H1 (cell line): ENCODE measurements at regions not wholly inside any gene's neighbourhood (a gene's known extent, or its start where the extent isn't known, plus 50 kb on each side); places are given as distances from the start of the nearest gene placed in this dataset.

Experiments
- CEBPB ChIP-seq: IDR thresholded peaks from 2 replicates; pipeline ENCODE4 v1.6.1; 2012; ENCODE audit warnings: low read depth, low read length
- JUND ChIP-seq: IDR thresholded peaks from 2 replicates; pipeline ENCODE4 v1.6.1; 2011; ENCODE audit warnings: mild to moderate bottlenecking, improper control_type of control experiment, low read length
- PHF8 ChIP-seq: fragments of 200-600 bp; sonication (generic); conservative IDR thresholded peaks from 2 replicates; pipeline ENCODE4 v1.7.1; 2012; ENCODE audit warnings: low read depth, mild to moderate bottlenecking, inconsistent platforms, low read length, moderate library complexity
- POLR2AphosphoS5 ChIP-seq: IDR thresholded peaks from 2 replicates; pipeline ENCODE4 v1.6.1; 2011; ENCODE audit warnings: low read depth, low read length
- RFX5 ChIP-seq: IDR thresholded peaks from 2 replicates; pipeline ENCODE4 v1.6.1; 2011; ENCODE audit warnings: low read depth, low read length, improper control_type of control experiment, borderline replicate concordance
- RNF2 ChIP-seq: fragments of 200-900, 300-1000 bp; sonication (generic); IDR thresholded peaks from 2 replicates; pipeline ENCODE4 v1.7.1; 2016; ENCODE audit warnings: borderline replicate concordance, low read depth, mild to moderate bottlenecking, antibody characterized with exemption, low read length; ENCODE audit not compliant: poor library complexity, severe bottlenecking; ENCODE audit errors: missing control alignments
- TBP ChIP-seq: IDR thresholded peaks from 2 replicates; pipeline ENCODE4 v1.6.1; 2011; ENCODE audit warnings: low read depth, low read length, improper control_type of control experiment
- YY1 ChIP-seq: IDR thresholded peaks from 2 replicates; pipeline ENCODE4 v1.6.1; 2011; ENCODE audit warnings: low read depth, mild to moderate bottlenecking, low read length
- TF ChIP-seq, protein P1 (sequence below): fragments of 300-600 bp; sonication (generic); IDR thresholded peaks from 2 replicates; pipeline ENCODE4 v1.7.1; 2012; ENCODE audit warnings: low read length, moderate library complexity, mild to moderate bottlenecking, inconsistent platforms; ENCODE audit not compliant: insufficient replicate concordance

DNA sequence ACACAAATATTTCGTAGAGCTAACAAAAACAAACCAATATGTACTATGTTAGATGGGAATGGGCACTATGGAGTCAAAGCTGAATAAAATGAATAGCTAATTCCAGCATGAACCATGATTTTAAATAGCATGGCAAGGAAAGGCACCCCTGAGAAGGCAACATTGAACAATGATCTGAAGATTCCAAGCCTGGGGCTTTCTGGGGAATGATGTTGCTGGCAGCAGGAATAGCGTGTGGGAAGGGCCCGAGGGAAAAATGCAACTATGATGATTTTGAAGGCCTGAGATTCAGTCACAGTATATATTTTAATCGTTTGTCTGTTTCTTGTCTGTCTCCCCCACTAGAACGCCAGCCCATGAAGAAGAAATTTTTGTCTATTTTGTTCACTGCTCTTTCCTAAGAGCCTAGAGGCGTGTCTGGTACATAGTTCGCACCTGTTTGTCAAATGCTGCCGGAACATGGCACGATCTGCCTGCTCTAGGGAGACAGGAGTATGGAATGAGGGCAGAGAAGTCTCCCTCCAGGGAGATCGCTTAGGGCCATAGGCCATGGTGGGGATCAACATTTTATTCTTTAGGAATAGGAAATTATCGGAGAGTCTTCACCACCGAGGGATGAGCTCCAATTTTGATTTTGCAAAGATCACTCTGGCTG lies 84.8 kb upstream of the EYA2 start (continued):
- TF ChIP-seq, protein P1, sequence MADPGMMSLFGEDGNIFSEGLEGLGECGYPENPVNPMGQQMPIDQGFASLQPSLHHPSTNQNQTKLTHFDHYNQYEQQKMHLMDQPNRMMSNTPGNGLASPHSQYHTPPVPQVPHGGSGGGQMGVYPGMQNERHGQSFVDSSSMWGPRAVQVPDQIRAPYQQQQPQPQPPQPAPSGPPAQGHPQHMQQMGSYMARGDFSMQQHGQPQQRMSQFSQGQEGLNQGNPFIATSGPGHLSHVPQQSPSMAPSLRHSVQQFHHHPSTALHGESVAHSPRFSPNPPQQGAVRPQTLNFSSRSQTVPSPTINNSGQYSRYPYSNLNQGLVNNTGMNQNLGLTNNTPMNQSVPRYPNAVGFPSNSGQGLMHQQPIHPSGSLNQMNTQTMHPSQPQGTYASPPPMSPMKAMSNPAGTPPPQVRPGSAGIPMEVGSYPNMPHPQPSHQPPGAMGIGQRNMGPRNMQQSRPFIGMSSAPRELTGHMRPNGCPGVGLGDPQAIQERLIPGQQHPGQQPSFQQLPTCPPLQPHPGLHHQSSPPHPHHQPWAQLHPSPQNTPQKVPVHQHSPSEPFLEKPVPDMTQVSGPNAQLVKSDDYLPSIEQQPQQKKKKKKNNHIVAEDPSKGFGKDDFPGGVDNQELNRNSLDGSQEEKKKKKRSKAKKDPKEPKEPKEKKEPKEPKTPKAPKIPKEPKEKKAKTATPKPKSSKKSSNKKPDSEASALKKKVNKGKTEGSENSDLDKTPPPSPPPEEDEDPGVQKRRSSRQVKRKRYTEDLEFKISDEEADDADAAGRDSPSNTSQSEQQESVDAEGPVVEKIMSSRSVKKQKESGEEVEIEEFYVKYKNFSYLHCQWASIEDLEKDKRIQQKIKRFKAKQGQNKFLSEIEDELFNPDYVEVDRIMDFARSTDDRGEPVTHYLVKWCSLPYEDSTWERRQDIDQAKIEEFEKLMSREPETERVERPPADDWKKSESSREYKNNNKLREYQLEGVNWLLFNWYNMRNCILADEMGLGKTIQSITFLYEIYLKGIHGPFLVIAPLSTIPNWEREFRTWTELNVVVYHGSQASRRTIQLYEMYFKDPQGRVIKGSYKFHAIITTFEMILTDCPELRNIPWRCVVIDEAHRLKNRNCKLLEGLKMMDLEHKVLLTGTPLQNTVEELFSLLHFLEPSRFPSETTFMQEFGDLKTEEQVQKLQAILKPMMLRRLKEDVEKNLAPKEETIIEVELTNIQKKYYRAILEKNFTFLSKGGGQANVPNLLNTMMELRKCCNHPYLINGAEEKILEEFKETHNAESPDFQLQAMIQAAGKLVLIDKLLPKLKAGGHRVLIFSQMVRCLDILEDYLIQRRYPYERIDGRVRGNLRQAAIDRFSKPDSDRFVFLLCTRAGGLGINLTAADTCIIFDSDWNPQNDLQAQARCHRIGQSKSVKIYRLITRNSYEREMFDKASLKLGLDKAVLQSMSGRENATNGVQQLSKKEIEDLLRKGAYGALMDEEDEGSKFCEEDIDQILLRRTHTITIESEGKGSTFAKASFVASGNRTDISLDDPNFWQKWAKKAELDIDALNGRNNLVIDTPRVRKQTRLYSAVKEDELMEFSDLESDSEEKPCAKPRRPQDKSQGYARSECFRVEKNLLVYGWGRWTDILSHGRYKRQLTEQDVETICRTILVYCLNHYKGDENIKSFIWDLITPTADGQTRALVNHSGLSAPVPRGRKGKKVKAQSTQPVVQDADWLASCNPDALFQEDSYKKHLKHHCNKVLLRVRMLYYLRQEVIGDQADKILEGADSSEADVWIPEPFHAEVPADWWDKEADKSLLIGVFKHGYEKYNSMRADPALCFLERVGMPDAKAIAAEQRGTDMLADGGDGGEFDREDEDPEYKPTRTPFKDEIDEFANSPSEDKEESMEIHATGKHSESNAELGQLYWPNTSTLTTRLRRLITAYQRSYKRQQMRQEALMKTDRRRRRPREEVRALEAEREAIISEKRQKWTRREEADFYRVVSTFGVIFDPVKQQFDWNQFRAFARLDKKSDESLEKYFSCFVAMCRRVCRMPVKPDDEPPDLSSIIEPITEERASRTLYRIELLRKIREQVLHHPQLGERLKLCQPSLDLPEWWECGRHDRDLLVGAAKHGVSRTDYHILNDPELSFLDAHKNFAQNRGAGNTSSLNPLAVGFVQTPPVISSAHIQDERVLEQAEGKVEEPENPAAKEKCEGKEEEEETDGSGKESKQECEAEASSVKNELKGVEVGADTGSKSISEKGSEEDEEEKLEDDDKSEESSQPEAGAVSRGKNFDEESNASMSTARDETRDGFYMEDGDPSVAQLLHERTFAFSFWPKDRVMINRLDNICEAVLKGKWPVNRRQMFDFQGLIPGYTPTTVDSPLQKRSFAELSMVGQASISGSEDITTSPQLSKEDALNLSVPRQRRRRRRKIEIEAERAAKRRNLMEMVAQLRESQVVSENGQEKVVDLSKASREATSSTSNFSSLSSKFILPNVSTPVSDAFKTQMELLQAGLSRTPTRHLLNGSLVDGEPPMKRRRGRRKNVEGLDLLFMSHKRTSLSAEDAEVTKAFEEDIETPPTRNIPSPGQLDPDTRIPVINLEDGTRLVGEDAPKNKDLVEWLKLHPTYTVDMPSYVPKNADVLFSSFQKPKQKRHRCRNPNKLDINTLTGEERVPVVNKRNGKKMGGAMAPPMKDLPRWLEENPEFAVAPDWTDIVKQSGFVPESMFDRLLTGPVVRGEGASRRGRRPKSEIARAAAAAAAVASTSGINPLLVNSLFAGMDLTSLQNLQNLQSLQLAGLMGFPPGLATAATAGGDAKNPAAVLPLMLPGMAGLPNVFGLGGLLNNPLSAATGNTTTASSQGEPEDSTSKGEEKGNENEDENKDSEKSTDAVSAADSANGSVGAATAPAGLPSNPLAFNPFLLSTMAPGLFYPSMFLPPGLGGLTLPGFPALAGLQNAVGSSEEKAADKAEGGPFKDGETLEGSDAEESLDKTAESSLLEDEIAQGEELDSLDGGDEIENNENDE: no peak
- no peak for TF ChIP-seq RNF2
- no peak for TF ChIP-seq TBP
- TF ChIP-seq YY1: no peak
- no peak for TF ChIP-seq PHF8
- TF ChIP-seq POLR2AphosphoS5: no peak
- TF ChIP-seq RFX5: no peak
- TF ChIP-seq CEBPB: no peak
- TF ChIP-seq JUND: no peak
